Activated T-helper 2 cell treated with anti-CD3 and anti-CD28 coated beads, Interferon-gamma antibody, Interleukin-2, Interleukin-4, amounts not matched to agents 10 μg/mL and 5 μg/mL and 100 μg/mL, durations not matched to agents 14 hours and 24 hours and 36 hours (primary cell): ENCODE measurements at regions not wholly inside any gene's neighbourhood (a gene's known extent, or its start where the extent isn't known, plus 50 kb on each side); places are given as distances from the start of the nearest gene placed in this dataset.

Source experiments
- DNase-seq: peaks from one replicate; pipeline ENCODE4 v3.0.0; 2021; ENCODE audit warnings: low spot score
- H3K27ac Mint-ChIP-seq: one replicate; pipeline ENCODE4 v1.8.0; 2021; ENCODE audit warnings: mixed read lengths
- H3K27me3 Mint-ChIP-seq: one replicate; pipeline ENCODE4 v1.8.0; 2021; ENCODE audit warnings: low read depth, mixed read lengths
- H3K36me3 Mint-ChIP-seq: one replicate; pipeline ENCODE4 v1.8.0; 2021; ENCODE audit warnings: low read depth, mixed read lengths
- H3K4me1 Mint-ChIP-seq: one replicate; pipeline ENCODE4 v1.8.0; 2021; ENCODE audit warnings: low read depth, mixed read lengths
- H3K4me3 Mint-ChIP-seq: one replicate; pipeline ENCODE4 v1.8.0; 2021; ENCODE audit warnings: low read depth, mild to moderate bottlenecking, moderate library complexity, mixed read lengths
- H3K9me3 Mint-ChIP-seq: one replicate; pipeline ENCODE4 v1.8.0; 2021; ENCODE audit warnings: mixed read lengths
- intact Hi-C: fragments of 100-400 bp; cut with micrococcal nuclease; formaldehyde crosslinking; loops from one replicate; pipeline ENCODE4 v1.15.1; 2023

- peaks cover 2% of the 10 kb centered on the region for H3K27me3 Mint-ChIP-seq
- no peaks in the 10 kb centered on the region for H3K9me3 Mint-ChIP-seq
- peak overlapping the region; percentile 83 for H3K27ac Mint-ChIP-seq
- H3K36me3 Mint-ChIP-seq = no peaks in the 10 kb centered on the region
- peaks cover 38% of the 10 kb centered on the region for H3K4me1 Mint-ChIP-seq
- H3K4me3 Mint-ChIP-seq = peak overlapping the region; percentile 1
- intact Hi-C loops = loop anchor here (1.0 to 10.0 kb wide), 11 partner anchors 30 to 553 kb away; partner anchors contain the start of gene MRPS31
- DNase-seq = peak; percentile 17
These were observed 444.8 kb downstream of the FOXO1 start for GRCh38 chr13:40221460-40222201.

- peaks cover 2% of the 10 kb centered on the region for H3K27me3 Mint-ChIP-seq
- no peak for DNase-seq
- peaks cover 33% of the 10 kb centered on the region for H3K4me1 Mint-ChIP-seq
- H3K36me3 Mint-ChIP-seq = no peaks in the 10 kb centered on the region
- H3K27ac Mint-ChIP-seq = no peak overlapping the region
- no peak overlapping the region for H3K4me3 Mint-ChIP-seq
- intact Hi-C loops = loop anchor here (5.0 to 10.0 kb wide), 8 partner anchors 91 to 551 kb away; partner anchors contain the start of gene MRPS31
- no peaks in the 10 kb centered on the region for H3K9me3 Mint-ChIP-seq
These were observed 442.9 kb downstream of the FOXO1 start for GRCh38 chr13:40223585-40223984.

- no peak for DNase-seq
- Mint-ChIP-seq H3K4me1 (peaks cover 19% of the 10 kb centered on the region), H3K4me3 (no peak overlapping the region), H3K9me3 (no peaks in the 10 kb centered on the region), H3K36me3 (no peaks in the 10 kb centered on the region), H3K27me3 (peaks cover 2% of the 10 kb centered on the region), H3K27ac (no peak overlapping the region)
- intact Hi-C loops = loop anchor here (10.0 kb wide), 7 partner anchors 86 to 546 kb away; partner anchors contain the start of gene MRPS31
These were observed 437.9 kb downstream of the FOXO1 start for GRCh38 chr13:40228496-40228895.

GRCh38 chr13:40228990-40229389 is 437.5 kb downstream of the FOXO1 start:
- intact Hi-C loops = loop anchor here (10.0 kb wide), 7 partner anchors 86 to 546 kb away; partner anchors contain the start of gene MRPS31
- Mint-ChIP-seq H3K27me3 (peaks cover 2% of the 10 kb centered on the region), H3K9me3 (no peaks in the 10 kb centered on the region), H3K36me3 (no peaks in the 10 kb centered on the region), H3K27ac (no peak overlapping the region), H3K4me3 (no peak overlapping the region), H3K4me1 (peaks cover 17% of the 10 kb centered on the region)
- DNase-seq = no peak

- intact Hi-C loops = no loop called here
- Mint-ChIP-seq H3K36me3 (no peaks in the 10 kb centered on the region), H3K9me3 (no peaks in the 10 kb centered on the region), H3K27me3 (no peaks in the 10 kb centered on the region), H3K4me1 (peaks cover 17% of the 10 kb centered on the region), H3K27ac (no peak overlapping the region), H3K4me3 (no peak overlapping the region)
- no peak for DNase-seq
These were observed 435.6 kb downstream of the FOXO1 start for GRCh38 chr13:40230833-40231266.

GRCh38 chr13:40231311-40231710 is 435.1 kb downstream of the FOXO1 start:
- H3K4me1 Mint-ChIP-seq = peaks cover 17% of the 10 kb centered on the region
- DNase-seq = no peak
- no peak overlapping the region for H3K27ac Mint-ChIP-seq
- no peak overlapping the region for H3K4me3 Mint-ChIP-seq
- intact Hi-C loops = no loop called here
- H3K27me3 Mint-ChIP-seq = no peaks in the 10 kb centered on the region
- H3K36me3 Mint-ChIP-seq = no peaks in the 10 kb centered on the region
- no peaks in the 10 kb centered on the region for H3K9me3 Mint-ChIP-seq

GRCh38 chr13:40231751-40232150 is 434.7 kb downstream of the FOXO1 start:
- H3K4me3 Mint-ChIP-seq = no peak overlapping the region
- H3K36me3 Mint-ChIP-seq = no peaks in the 10 kb centered on the region
- intact Hi-C loops = no loop called here

GRCh38 chr13:40232311-40233040 is 434.0 kb downstream of the FOXO1 start:
- Mint-ChIP-seq H3K9me3 (no peaks in the 10 kb centered on the region), H3K36me3 (no peaks in the 10 kb centered on the region), H3K27me3 (no peaks in the 10 kb centered on the region), H3K27ac (no peak overlapping the region), H3K4me1 (peaks cover 17% of the 10 kb centered on the region), H3K4me3 (no peak overlapping the region)
- no peak for DNase-seq
- intact Hi-C loops = no loop called here

More at GRCh38 chr13:40231751-40232150, 434.7 kb downstream of the FOXO1 start:
- no peaks in the 10 kb centered on the region for H3K9me3 Mint-ChIP-seq
- peaks cover 17% of the 10 kb centered on the region for H3K4me1 Mint-ChIP-seq
- no peak overlapping the region for H3K27ac Mint-ChIP-seq
- no peak for DNase-seq
- H3K27me3 Mint-ChIP-seq = no peaks in the 10 kb centered on the region

- DNase-seq = no peak
- peaks cover 17% of the 10 kb centered on the region for H3K4me1 Mint-ChIP-seq
- no peaks in the 10 kb centered on the region for H3K9me3 Mint-ChIP-seq
- no peaks in the 10 kb centered on the region for H3K27me3 Mint-ChIP-seq
- no peak overlapping the region for H3K27ac Mint-ChIP-seq
- intact Hi-C loops = no loop called here
- no peaks in the 10 kb centered on the region for H3K36me3 Mint-ChIP-seq
- H3K4me3 Mint-ChIP-seq = no peak overlapping the region
These were observed 432.7 kb downstream of the FOXO1 start for GRCh38 chr13:40233731-40234195.

- no peaks in the 10 kb centered on the region for H3K36me3 Mint-ChIP-seq
- no peaks in the 10 kb centered on the region for H3K27me3 Mint-ChIP-seq
- H3K4me1 Mint-ChIP-seq = peaks cover 9% of the 10 kb centered on the region
- no peak overlapping the region for H3K4me3 Mint-ChIP-seq
- no peak for DNase-seq
- no peaks in the 10 kb centered on the region for H3K9me3 Mint-ChIP-seq
- no peak overlapping the region for H3K27ac Mint-ChIP-seq
- intact Hi-C loops = no loop called here
These were observed 431.2 kb downstream of the FOXO1 start for GRCh38 chr13:40235160-40235796.

- DNase-seq = no peak
- Mint-ChIP-seq H3K9me3 (no peaks in the 10 kb centered on the region), H3K27ac (no peak overlapping the region), H3K27me3 (no peaks in the 10 kb centered on the region), H3K36me3 (no peaks in the 10 kb centered on the region), H3K4me1 (peaks cover 1% of the 10 kb centered on the region), H3K4me3 (no peak overlapping the region)
- intact Hi-C loops = no loop called here
These were observed 429.8 kb downstream of the FOXO1 start for GRCh38 chr13:40236566-40237168.

- intact Hi-C loops = no loop called here
- H3K4me1 Mint-ChIP-seq = no peaks in the 10 kb centered on the region
- no peaks in the 10 kb centered on the region for H3K36me3 Mint-ChIP-seq
- no peaks in the 10 kb centered on the region for H3K27me3 Mint-ChIP-seq
- H3K4me3 Mint-ChIP-seq = no peak overlapping the region
- H3K27ac Mint-ChIP-seq = no peak overlapping the region
- DNase-seq = no peak
- H3K9me3 Mint-ChIP-seq = no peaks in the 10 kb centered on the region
These were observed 427.7 kb downstream of the FOXO1 start for GRCh38 chr13:40238761-40239160.
